Endothelial cell of umbilical vein (primary cell): ENCODE measurements at regions not wholly inside any gene's neighbourhood (a gene's known extent, or its start where the extent isn't known, plus 50 kb on each side); places are given as distances from the start of the nearest gene placed in this dataset.

ENCODE experiments used
- BruUV-seq: library from RNA; stranded (reverse); fragments of 400-500 nt; replicated peaks from 2 replicates; lab custom pipeline; 2021; lab: Mats Ljungman, UMichigan
- CTCF ChIA-PET: fragments of 300-600, 350-600 bp; sonication (Branson Sonifier 250); formaldehyde crosslinking; loops from one replicate; lab custom pipeline; 2021; ENCODE audit warnings: antibody characterized with exemption, inconsistent platforms; lab: Charles Lee
- POLR2A ChIA-PET: fragments of 300-600, 350-600 bp; sonication (Branson Sonifier 250); formaldehyde crosslinking; loops from one replicate; lab custom pipeline; 2021; ENCODE audit warnings: antibody characterized with exemption, inconsistent platforms; lab: Charles Lee
- DNase-seq: peaks from one replicate; pipeline ENCODE4 v3.0.0-alpha.2; 2011; ENCODE audit warnings: low read depth, low spot score
- FAIRE-seq: peaks from 2 replicates; lab custom pipeline; 2011; peaks lifted over from hg19 to GRCh38; lab: Jason Lieb, UNC
- H2AFZ ChIP-seq: 2 replicates; pipeline ENCODE4 v1.6.0; 2012; ENCODE audit warnings: low read depth, low read length, control low read depth, inconsistent platforms
- H3K27ac ChIP-seq: 2 replicates; pipeline ENCODE4 v1.5.1; 2011; ENCODE audit warnings: low read depth, mild to moderate bottlenecking, control low read depth, low read length, moderate library complexity; ENCODE audit not compliant: insufficient read depth
- H3K27me3 ChIP-seq, 2 experiments: 2 replicates each; pipeline versions ENCODE4 v1.6.0 to v1.6.1; 2011; ENCODE audit warnings: low read length in 2 of 2, mixed read lengths in 1 of 2; ENCODE audit not compliant: control insufficient read depth in 2 of 2, insufficient read depth in 2 of 2
- H3K36me3 ChIP-seq, 2 experiments: 2 replicates in 1 of 2; 3 replicates in 1 of 2; pipeline ENCODE4 v1.5.1; 2011; ENCODE audit warnings: low read length in 2 of 2, mild to moderate bottlenecking in 1 of 2, moderate library complexity in 1 of 2; ENCODE audit not compliant: control insufficient read depth in 2 of 2, insufficient read depth in 2 of 2; ENCODE audit errors: extremely low read depth in 1 of 2
- H3K4me1 ChIP-seq: 3 replicates; pipeline ENCODE4 v1.5.1; 2011; ENCODE audit warnings: mild to moderate bottlenecking, low read length; ENCODE audit not compliant: control insufficient read depth, insufficient read depth; ENCODE audit errors: extremely low read depth
- H3K4me2 ChIP-seq: 2 replicates; pipeline ENCODE4 v1.6.1; 2011; ENCODE audit warnings: low read length, control low read depth, mixed read lengths; ENCODE audit not compliant: insufficient read depth
- H3K4me3 ChIP-seq, 3 experiments: fragments of 200-600 bp in 1 of 3; sonication (generic), shearing (Covaris generic) in 1 of 3; replicated peaks in 1 of 3; 2 replicates each; pipeline ENCODE4 v1.5.1; 2011 to 2016; ENCODE audit warnings: control low read depth in 3 of 3, low read length in 3 of 3, mild to moderate bottlenecking in 2 of 3, inconsistent platforms in 1 of 3, low read depth in 1 of 3, moderate library complexity in 1 of 3; ENCODE audit not compliant: insufficient read depth in 1 of 3
- H3K79me2 ChIP-seq: 2 replicates; pipeline ENCODE4 v1.6.0; 2012; ENCODE audit warnings: low read length, inconsistent platforms; ENCODE audit not compliant: control insufficient read depth, insufficient read depth
- H3K9ac ChIP-seq: replicated peaks from 2 replicates; pipeline ENCODE3; 2011; ENCODE audit warnings: low read length, control low read depth; ENCODE audit not compliant: insufficient read depth; ENCODE audit errors: extremely low read depth
- H3K9me1 ChIP-seq: replicated peaks from 3 replicates; pipeline ENCODE4 v1.6.0; 2011; ENCODE audit warnings: mild to moderate bottlenecking, low read length; ENCODE audit not compliant: control insufficient read depth, insufficient read depth; ENCODE audit errors: extremely low read depth
- H3K9me3 ChIP-seq: replicated peaks from 2 replicates; pipeline ENCODE4 v1.5.1; 2012; ENCODE audit warnings: low read length, inconsistent platforms; ENCODE audit not compliant: control insufficient read depth, insufficient read depth
- H4K20me1 ChIP-seq: replicated peaks from 2 replicates; pipeline ENCODE3; 2011; ENCODE audit warnings: mild to moderate bottlenecking, low read length; ENCODE audit not compliant: control insufficient read depth, insufficient read depth; ENCODE audit errors: extremely low read depth
- FOS ChIP-seq: IDR thresholded peaks from 2 replicates; pipeline ENCODE4 v1.6.1; 2011; ENCODE audit warnings: mild to moderate bottlenecking, low read length, moderate library complexity, borderline replicate concordance; ENCODE audit not compliant: insufficient read depth
- GATA2 ChIP-seq: IDR thresholded peaks from 2 replicates; pipeline ENCODE4 v1.7.0; 2011; ENCODE audit warnings: low read depth, mild to moderate bottlenecking, moderate library complexity, mixed read lengths, low read length; ENCODE audit not compliant: insufficient read length, insufficient read depth
- JUN ChIP-seq: IDR thresholded peaks from 2 replicates; pipeline ENCODE4 v1.6.1; 2011; ENCODE audit warnings: borderline replicate concordance, low read depth; ENCODE audit not compliant: insufficient read length, insufficient read depth
- MYC ChIP-seq: IDR thresholded peaks from one replicate; pipeline ENCODE4 v1.6.1; 2011; ENCODE audit warnings: mild to moderate bottlenecking, low read depth, low read length
- POLR2AphosphoS5 ChIP-seq: IDR thresholded peaks from 2 replicates; pipeline ENCODE4 v1.6.1; 2012; ENCODE audit warnings: low read depth, mild to moderate bottlenecking, control low read depth, low read length, moderate library complexity; ENCODE audit not compliant: insufficient read depth
- dilution Hi-C: fragments of 300-500 bp; cut with MboI; formaldehyde crosslinking; loops from one replicate; pipeline ENCODE4 v1.15.0; 2019; ENCODE audit warnings: low sequenced_read_pairs; ENCODE audit not compliant: extremely low pct_ligation_motif_present
- intact Hi-C: fragments of 100-400 bp; cut with micrococcal nuclease; formaldehyde crosslinking; loops from one replicate; pipeline ENCODE4 v1.10.0; 2022
- TF ChIP-seq, protein P1 (sequence below), 2 donors: IDR thresholded peaks; 1 replicate in 1 of 2; 2 replicates in 1 of 2; pipeline ENCODE4 v1.5.1; 2011; ENCODE audit warnings: low read length in 2 of 2, mild to moderate bottlenecking in 2 of 2, moderate library complexity in 2 of 2, control low read depth in 1 of 2, inconsistent platforms in 1 of 2, low read depth in 1 of 2; ENCODE audit not compliant: insufficient read depth in 1 of 2; ENCODE audit errors: extremely low read depth in 1 of 2
- TF ChIP-seq, protein P2 (sequence below): IDR thresholded peaks from 2 replicates; pipeline ENCODE4 v1.6.1; 2011; ENCODE audit not compliant: insufficient read depth, insufficient read length

DNA sequence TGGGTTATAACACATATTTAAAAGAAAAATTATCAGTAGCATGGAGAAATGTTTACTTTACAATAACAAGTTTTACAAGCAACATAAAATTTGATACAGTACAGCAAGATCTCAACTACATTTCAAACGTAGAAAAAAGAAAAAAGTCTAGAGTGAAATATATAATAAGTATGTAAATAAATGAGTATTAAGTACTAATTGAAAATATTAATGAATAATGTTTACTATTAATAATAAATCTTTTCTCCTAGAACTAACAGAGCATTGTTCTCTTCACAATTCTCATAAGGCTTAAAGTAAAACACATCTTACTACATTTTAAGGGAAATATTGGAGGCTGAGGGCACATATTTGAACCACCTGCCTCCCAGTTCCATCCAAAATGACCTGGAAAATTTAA is 72.1 kb downstream of the TMEM212 start:
- POLR2A ChIA-PET = no interaction called here
- no peak overlapping the region for H3K27ac ChIP-seq
- no peak overlapping the region for H2AFZ ChIP-seq
- no peak overlapping the region for H3K4me3 ChIP-seq
- H3K4me2 ChIP-seq = no peak overlapping the region
- H4K20me1 ChIP-seq = no peaks in the 10 kb centered on the region
- dilution Hi-C loops (no loop called here), intact Hi-C loops (no loop called here)
- CTCF ChIA-PET = no interaction called here
- H3K9ac ChIP-seq = no peak overlapping the region
- TF ChIP-seq JUN (no peak), MYC (no peak), POLR2AphosphoS5 (no peak), FOS (no peak), GATA2 (no peak)
- TF ChIP-seq, protein P1, sequence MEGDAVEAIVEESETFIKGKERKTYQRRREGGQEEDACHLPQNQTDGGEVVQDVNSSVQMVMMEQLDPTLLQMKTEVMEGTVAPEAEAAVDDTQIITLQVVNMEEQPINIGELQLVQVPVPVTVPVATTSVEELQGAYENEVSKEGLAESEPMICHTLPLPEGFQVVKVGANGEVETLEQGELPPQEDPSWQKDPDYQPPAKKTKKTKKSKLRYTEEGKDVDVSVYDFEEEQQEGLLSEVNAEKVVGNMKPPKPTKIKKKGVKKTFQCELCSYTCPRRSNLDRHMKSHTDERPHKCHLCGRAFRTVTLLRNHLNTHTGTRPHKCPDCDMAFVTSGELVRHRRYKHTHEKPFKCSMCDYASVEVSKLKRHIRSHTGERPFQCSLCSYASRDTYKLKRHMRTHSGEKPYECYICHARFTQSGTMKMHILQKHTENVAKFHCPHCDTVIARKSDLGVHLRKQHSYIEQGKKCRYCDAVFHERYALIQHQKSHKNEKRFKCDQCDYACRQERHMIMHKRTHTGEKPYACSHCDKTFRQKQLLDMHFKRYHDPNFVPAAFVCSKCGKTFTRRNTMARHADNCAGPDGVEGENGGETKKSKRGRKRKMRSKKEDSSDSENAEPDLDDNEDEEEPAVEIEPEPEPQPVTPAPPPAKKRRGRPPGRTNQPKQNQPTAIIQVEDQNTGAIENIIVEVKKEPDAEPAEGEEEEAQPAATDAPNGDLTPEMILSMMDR (IDR thresholded peaks at IDR 0.05; ENCODE audit: extremely low read depth in 1 of 2, insufficient read depth in 1 of 2, low read depth in 1 of 2, low read length in 2 of 2) = no peak
- TF ChIP-seq, protein P2, sequence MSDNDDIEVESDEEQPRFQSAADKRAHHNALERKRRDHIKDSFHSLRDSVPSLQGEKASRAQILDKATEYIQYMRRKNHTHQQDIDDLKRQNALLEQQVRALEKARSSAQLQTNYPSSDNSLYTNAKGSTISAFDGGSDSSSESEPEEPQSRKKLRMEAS = no peak
- no peaks in the 10 kb centered on the region for H3K9me3 ChIP-seq
- DNase-seq (no peak), FAIRE-seq (no peak)
- BruUV-seq = no TSS peak
- no peaks in the 10 kb centered on the region for H3K36me3 ChIP-seq
- H3K79me2 ChIP-seq = no peaks in the 10 kb centered on the region
- H3K4me1 ChIP-seq = no peaks in the 10 kb centered on the region
- no peaks in the 10 kb centered on the region for H3K9me1 ChIP-seq
- no peaks in the 10 kb centered on the region for H3K27me3 ChIP-seq
